Kidney epithelial cell (primary cell): ENCODE measurements at regions not wholly inside any gene's neighbourhood (a gene's known extent, or its start where the extent isn't known, plus 50 kb on each side); places are given as distances from the start of the nearest gene placed in this dataset.

Experiments
- DNase-seq: peaks from one replicate; pipeline ENCODE4 v3.0.0-alpha.2; 2010; ENCODE audit warnings: low read depth
- H3K27me3 ChIP-seq: 2 replicates; pipeline ENCODE4 v1.6.0; 2011; ENCODE audit warnings: low read length; ENCODE audit not compliant: control insufficient read depth, insufficient read depth
- H3K36me3 ChIP-seq: 2 replicates; pipeline ENCODE4 v1.5.1; 2011; ENCODE audit warnings: low read length; ENCODE audit not compliant: control insufficient read depth, insufficient read depth
- H3K4me3 ChIP-seq: 2 replicates; pipeline ENCODE4 v1.5.1; 2011; ENCODE audit warnings: low read depth, mild to moderate bottlenecking, control low read depth, low read length
- TF ChIP-seq, protein P1 (sequence below): IDR thresholded peaks from 2 replicates; pipeline ENCODE4 v1.5.1; 2011; ENCODE audit warnings: mild to moderate bottlenecking, moderate library complexity, low read length, control low read depth, inconsistent platforms; ENCODE audit not compliant: insufficient read depth, poor library complexity, severe bottlenecking

DNA sequence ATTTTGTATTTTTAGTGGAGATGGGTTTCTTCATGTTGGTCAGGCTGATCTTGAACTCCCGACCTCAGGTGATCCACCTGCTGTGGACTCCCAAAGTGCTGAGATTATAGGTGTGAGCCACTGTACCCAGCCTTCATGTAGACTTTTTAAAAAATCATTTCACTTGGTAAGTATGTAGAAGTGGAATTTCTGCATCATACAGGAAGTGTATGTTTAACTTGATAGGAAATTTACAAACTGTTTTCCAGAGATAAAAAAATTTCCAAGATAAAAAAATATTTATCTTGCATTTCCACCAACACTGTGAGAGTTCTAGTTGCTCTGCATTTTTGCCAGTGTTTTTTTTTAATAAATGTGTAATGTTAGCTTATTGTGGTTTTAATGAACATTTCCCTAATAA lies 155.8 kb downstream of the ZNF608 start:
- Histone ChIP-seq H3K27me3 (no peaks in the 10 kb centered on the region), H3K36me3 (no peaks in the 10 kb centered on the region), H3K4me3 (no peak overlapping the region)
- TF ChIP-seq, protein P1, sequence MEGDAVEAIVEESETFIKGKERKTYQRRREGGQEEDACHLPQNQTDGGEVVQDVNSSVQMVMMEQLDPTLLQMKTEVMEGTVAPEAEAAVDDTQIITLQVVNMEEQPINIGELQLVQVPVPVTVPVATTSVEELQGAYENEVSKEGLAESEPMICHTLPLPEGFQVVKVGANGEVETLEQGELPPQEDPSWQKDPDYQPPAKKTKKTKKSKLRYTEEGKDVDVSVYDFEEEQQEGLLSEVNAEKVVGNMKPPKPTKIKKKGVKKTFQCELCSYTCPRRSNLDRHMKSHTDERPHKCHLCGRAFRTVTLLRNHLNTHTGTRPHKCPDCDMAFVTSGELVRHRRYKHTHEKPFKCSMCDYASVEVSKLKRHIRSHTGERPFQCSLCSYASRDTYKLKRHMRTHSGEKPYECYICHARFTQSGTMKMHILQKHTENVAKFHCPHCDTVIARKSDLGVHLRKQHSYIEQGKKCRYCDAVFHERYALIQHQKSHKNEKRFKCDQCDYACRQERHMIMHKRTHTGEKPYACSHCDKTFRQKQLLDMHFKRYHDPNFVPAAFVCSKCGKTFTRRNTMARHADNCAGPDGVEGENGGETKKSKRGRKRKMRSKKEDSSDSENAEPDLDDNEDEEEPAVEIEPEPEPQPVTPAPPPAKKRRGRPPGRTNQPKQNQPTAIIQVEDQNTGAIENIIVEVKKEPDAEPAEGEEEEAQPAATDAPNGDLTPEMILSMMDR = no peak
- DNase-seq = no peak

GRCh38 chr5:124587280-124587679 lies 159.2 kb downstream of the ZNF608 start:
- no peaks in the 10 kb centered on the region for H3K27me3 ChIP-seq
- H3K4me3 ChIP-seq = no peak overlapping the region
- TF ChIP-seq, protein P1 = no peak
- no peaks in the 10 kb centered on the region for H3K36me3 ChIP-seq
- DNase-seq = no peak

- H3K4me3 ChIP-seq = no peak overlapping the region
- no peaks in the 10 kb centered on the region for H3K36me3 ChIP-seq
- no peaks in the 10 kb centered on the region for H3K27me3 ChIP-seq
- TF ChIP-seq, protein P1 = no peak
- no peak for DNase-seq
Observed at GRCh38 chr5:124584991-124585715, 161.3 kb downstream of the ZNF608 start.

- Histone ChIP-seq H3K4me3 (no peak overlapping the region), H3K27me3 (no peaks in the 10 kb centered on the region), H3K36me3 (no peaks in the 10 kb centered on the region)
- peak; percentile 70 for DNase-seq
- TF ChIP-seq, protein P1 = no peak
Observed at GRCh38 chr5:124583469-124584350, 162.7 kb downstream of the ZNF608 start.

GRCh38 chr5:124582561-124582840 lies 163.9 kb downstream of the ZNF608 start:
- Histone ChIP-seq H3K36me3 (no peaks in the 10 kb centered on the region), H3K27me3 (no peaks in the 10 kb centered on the region), H3K4me3 (no peak overlapping the region)
- TF ChIP-seq, protein P1 = no peak
- no peak for DNase-seq
